ENCODE measurements at regions not wholly inside any gene's neighbourhood (a gene's known extent, or its start where the extent isn't known, plus 50 kb on each side); places are given as distances from the start of the nearest gene placed in this dataset.

- Histone ChIP-seq H3K36me3 (ENCODE audit: insufficient read depth, low read length, poor library complexity, severe bottlenecking) (no peaks in the 10 kb centered on the region), H3K9me3 (ENCODE audit: low read depth, low read length, poor library complexity, severe bottlenecking) (no peaks in the 10 kb centered on the region), H3K4me1 (ENCODE audit: insufficient read depth, low read length, poor library complexity, severe bottlenecking) (no peaks in the 10 kb centered on the region), H3K4me3 (ENCODE audit: low read depth, low read length, poor library complexity, severe bottlenecking) (no peak overlapping the region), H3K27me3 (replicated peaks; ENCODE audit: insufficient read depth, low read depth, low read length, poor library complexity) (peaks cover 14% of the 10 kb centered on the region), H3K27ac (ENCODE audit: low read depth, low read length, poor library complexity, severe bottlenecking) (no peak overlapping the region)
- no peak for DNase-seq (ENCODE audit: low spot score)
- BruUV-seq (replicated peaks) = no TSS peak
- TF ChIP-seq EZH2 (IDR thresholded peaks at IDR 0.05; ENCODE audit: borderline replicate concordance, low read depth, low read length, poor library complexity, severe bottlenecking) (no peak), CTCF (conservative IDR thresholded peaks at IDR 0.05; ENCODE audit: low read depth, low read length) (no peak)
- intact Hi-C loops (cut with micrococcal nuclease; ENCODE audit: unreplicated experiment) = no loop called here
- ChIA-PET CTCF (no interaction called here), POLR2A (ENCODE audit: low non-redundant PET) (no interaction called here)
Observed at GRCh38 chr3:70506775-70507174, 194.3 kb upstream of the MDFIC2 start.

DNA sequence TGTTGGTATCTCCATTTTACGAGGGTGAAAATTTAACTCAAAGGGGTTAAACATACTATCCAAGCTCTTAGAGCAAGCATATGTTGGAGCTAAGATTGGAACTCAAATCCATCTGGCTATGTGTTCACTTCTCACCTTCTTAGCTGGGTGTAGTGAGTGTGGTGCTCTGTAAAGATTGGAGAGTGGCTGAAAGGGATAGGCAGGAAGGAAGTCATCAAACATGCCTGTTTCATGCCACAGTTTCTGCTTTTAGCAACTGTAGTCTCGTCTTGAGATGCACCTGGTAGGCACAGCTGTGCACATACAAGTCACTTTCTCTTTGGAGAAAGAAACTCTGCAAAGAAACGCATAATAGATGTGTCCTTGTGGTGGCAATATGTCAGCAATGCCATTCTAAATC is 189.1 kb upstream of the MDFIC2 start:
- no peak overlapping the region for H3K4me3 ChIP-seq (ENCODE audit: low read depth, low read length, poor library complexity, severe bottlenecking)
- ChIA-PET CTCF (no interaction called here), POLR2A (ENCODE audit: low non-redundant PET) (no interaction called here)
- H3K36me3 ChIP-seq (ENCODE audit: insufficient read depth, low read length, poor library complexity, severe bottlenecking) = no peaks in the 10 kb centered on the region
- H3K9me3 ChIP-seq (ENCODE audit: low read depth, low read length, poor library complexity, severe bottlenecking) = no peaks in the 10 kb centered on the region
- DNase-seq (ENCODE audit: low spot score) = no peak
- H3K27ac ChIP-seq (ENCODE audit: low read depth, low read length, poor library complexity, severe bottlenecking) = no peak overlapping the region
- no peaks in the 10 kb centered on the region for H3K27me3 ChIP-seq (replicated peaks; ENCODE audit: insufficient read depth, low read depth, low read length, poor library complexity)
- no TSS peak for BruUV-seq (replicated peaks)
- intact Hi-C loops (cut with micrococcal nuclease; ENCODE audit: unreplicated experiment) = no loop called here
- TF ChIP-seq CTCF (conservative IDR thresholded peaks at IDR 0.05; ENCODE audit: low read depth, low read length) = no peak
- no peak for TF ChIP-seq EZH2 (IDR thresholded peaks at IDR 0.05; ENCODE audit: borderline replicate concordance, low read depth, low read length, poor library complexity, severe bottlenecking)
- no peaks in the 10 kb centered on the region for H3K4me1 ChIP-seq (ENCODE audit: insufficient read depth, low read length, poor library complexity, severe bottlenecking)

- H3K4me3 ChIP-seq (ENCODE audit: low read depth, low read length, poor library complexity, severe bottlenecking) = no peak overlapping the region
- DNase-seq (ENCODE audit: low spot score) = no peak
- no peaks in the 10 kb centered on the region for H3K9me3 ChIP-seq (ENCODE audit: low read depth, low read length, poor library complexity, severe bottlenecking)
- ChIA-PET POLR2A (ENCODE audit: low non-redundant PET) (no interaction called here), CTCF (no interaction called here)
- no peak for TF ChIP-seq CTCF (conservative IDR thresholded peaks at IDR 0.05; ENCODE audit: low read depth, low read length)
- no peak for TF ChIP-seq EZH2 (IDR thresholded peaks at IDR 0.05; ENCODE audit: borderline replicate concordance, low read depth, low read length, poor library complexity, severe bottlenecking)
- peaks cover 21% of the 10 kb centered on the region for H3K27me3 ChIP-seq (replicated peaks; ENCODE audit: insufficient read depth, low read depth, low read length, poor library complexity)
- H3K4me1 ChIP-seq (ENCODE audit: insufficient read depth, low read length, poor library complexity, severe bottlenecking) = peaks cover 14% of the 10 kb centered on the region
- no peak overlapping the region for H3K27ac ChIP-seq (ENCODE audit: low read depth, low read length, poor library complexity, severe bottlenecking)
- no TSS peak for BruUV-seq (replicated peaks)
- intact Hi-C loops (cut with micrococcal nuclease; ENCODE audit: unreplicated experiment) = no loop called here
- no peaks in the 10 kb centered on the region for H3K36me3 ChIP-seq (ENCODE audit: insufficient read depth, low read length, poor library complexity, severe bottlenecking)
Observed at GRCh38 chr3:70488816-70489215, 176.4 kb upstream of the MDFIC2 start.
